ENCODE measurements at regions not wholly inside any gene's neighbourhood (a gene's known extent, or its start where the extent isn't known, plus 50 kb on each side); places are given as distances from the start of the nearest gene placed in this dataset.

GRCh38 chr18:56470406-56471351, 167.7 kb downstream of the TXNL1 start:
- TF ChIP-seq CTCF (IDR thresholded peaks at IDR 0.05; ENCODE audit: borderline replicate concordance, extremely low read depth, low read length, poor library complexity, severe bottlenecking) (no peak), EZH2 (IDR thresholded peaks at IDR 0.05; ENCODE audit: borderline replicate concordance, low read depth, low read length, severe bottlenecking) (no peak)
